ENCODE measurements at regions not wholly inside any gene's neighbourhood (a gene's known extent, or its start where the extent isn't known, plus 50 kb on each side); places are given as distances from the start of the nearest gene placed in this dataset.

GRCh38 chr11:116071241-116071640, 567.0 kb upstream of the CADM1 start:
- Histone ChIP-seq H3K27me3 (replicated peaks; ENCODE audit: control insufficient read depth, insufficient read depth, low read length) (peaks cover 4% of the 10 kb centered on the region; the same call in 1 of the 2 replicates), H3K4me3 (ENCODE audit: low read depth, low read length) (no peak overlapping the region), H3K4me1 (peaks cover 12% of the 10 kb centered on the region), H3K9me3 (no peaks in the 10 kb centered on the region), H3K36me3 (ENCODE audit: control insufficient read depth, insufficient read depth, low read length) (no peaks in the 10 kb centered on the region)
- DNase-seq: no peak
- no TSS peak for BruUV-seq (replicated peaks)
- no peak overlapping the region for H3K4me3 Mint-ChIP-seq (ENCODE audit: unreplicated experiment)
- no peak for TF ChIP-seq CTCF (IDR thresholded peaks at IDR 0.05; ENCODE audit: insufficient read depth in 1 of 2, low read depth in 1 of 2, low read length in 1 of 2, severe bottlenecking in 1 of 2, unreplicated experiment in 1 of 2)
- no peak overlapping the region for H3K27ac Mint-ChIP-seq (ENCODE audit: unreplicated experiment)
- intact Hi-C loops (cut with micrococcal nuclease; ENCODE audit: unreplicated experiment): no loop called here
- no peaks in the 10 kb centered on the region for H3K9me3 Mint-ChIP-seq (ENCODE audit: unreplicated experiment)
- H3K36me3 Mint-ChIP-seq (ENCODE audit: insufficient read depth, unreplicated experiment): no peaks in the 10 kb centered on the region
- ChIA-PET CTCF (no interaction called here), POLR2A (no interaction called here)
- H3K4me1 Mint-ChIP-seq (ENCODE audit: low read depth, unreplicated experiment): no peaks in the 10 kb centered on the region
- peaks cover 21% of the 10 kb centered on the region for H3K27me3 Mint-ChIP-seq (ENCODE audit: insufficient read depth, unreplicated experiment)

GRCh38 chr11:116070520-116070919, 566.3 kb upstream of the CADM1 start:
- Mint-ChIP-seq H3K27ac (ENCODE audit: unreplicated experiment) (no peak overlapping the region), H3K4me3 (ENCODE audit: unreplicated experiment) (no peak overlapping the region), H3K4me1 (ENCODE audit: low read depth, unreplicated experiment) (no peaks in the 10 kb centered on the region), H3K27me3 (ENCODE audit: insufficient read depth, unreplicated experiment) (peaks cover 22% of the 10 kb centered on the region), H3K9me3 (ENCODE audit: unreplicated experiment) (no peaks in the 10 kb centered on the region), H3K36me3 (ENCODE audit: insufficient read depth, unreplicated experiment) (no peaks in the 10 kb centered on the region)
- no TSS peak for BruUV-seq (replicated peaks)
- no peaks in the 10 kb centered on the region for H3K9me3 ChIP-seq
- TF ChIP-seq CTCF (IDR thresholded peaks at IDR 0.05; ENCODE audit: insufficient read depth in 1 of 2, low read depth in 1 of 2, low read length in 1 of 2, severe bottlenecking in 1 of 2, unreplicated experiment in 1 of 2): no peak
- no peak overlapping the region for H3K4me3 ChIP-seq (ENCODE audit: low read depth, low read length)
- ChIA-PET CTCF (no interaction called here), POLR2A (no interaction called here)
- intact Hi-C loops (cut with micrococcal nuclease; ENCODE audit: unreplicated experiment): no loop called here
- H3K27me3 ChIP-seq (replicated peaks; ENCODE audit: control insufficient read depth, insufficient read depth, low read length): peaks cover 4% of the 10 kb centered on the region; the same call in 1 of the 2 replicates
- no peaks in the 10 kb centered on the region for H3K36me3 ChIP-seq (ENCODE audit: control insufficient read depth, insufficient read depth, low read length)
- DNase-seq: no peak
- H3K4me1 ChIP-seq: peaks cover 12% of the 10 kb centered on the region

DNA sequence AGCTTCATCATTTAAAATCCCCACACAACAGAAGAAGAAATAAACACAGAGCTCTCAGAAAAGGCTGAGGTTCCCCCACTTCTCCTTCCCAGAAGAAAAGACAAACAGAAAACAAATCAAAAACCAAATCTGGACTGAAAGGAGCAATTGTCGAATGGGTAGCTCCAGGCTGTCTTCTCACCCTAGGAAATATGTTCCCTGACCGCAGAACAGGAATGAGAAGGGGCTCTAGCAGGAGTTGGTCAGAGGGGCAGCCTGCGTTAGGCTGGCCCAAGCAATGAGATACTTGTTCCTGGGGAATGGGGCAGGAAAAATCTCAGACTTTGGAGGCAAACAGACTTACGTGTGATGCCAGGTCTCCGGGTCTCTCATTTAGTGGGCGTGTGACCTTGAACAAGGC, 562.6 kb upstream of the CADM1 start:
- no peak overlapping the region for H3K4me3 ChIP-seq (ENCODE audit: low read depth, low read length)

More for the DNA sequence above, 562.6 kb upstream of the CADM1 start:
- no peak for DNase-seq
- intact Hi-C loops (cut with micrococcal nuclease; ENCODE audit: unreplicated experiment): no loop called here
- H3K27ac Mint-ChIP-seq (ENCODE audit: unreplicated experiment): no peak overlapping the region
- no peak for TF ChIP-seq CTCF (IDR thresholded peaks at IDR 0.05; ENCODE audit: insufficient read depth in 1 of 2, low read depth in 1 of 2, low read length in 1 of 2, severe bottlenecking in 1 of 2, unreplicated experiment in 1 of 2)
- ChIA-PET CTCF (no interaction called here), POLR2A (no interaction called here)
- H3K4me3 Mint-ChIP-seq (ENCODE audit: unreplicated experiment): no peak overlapping the region
- no peaks in the 10 kb centered on the region for H3K36me3 Mint-ChIP-seq (ENCODE audit: insufficient read depth, unreplicated experiment)
- no peaks in the 10 kb centered on the region for H3K9me3 Mint-ChIP-seq (ENCODE audit: unreplicated experiment)
- H3K36me3 ChIP-seq (ENCODE audit: control insufficient read depth, insufficient read depth, low read length): no peaks in the 10 kb centered on the region
- peaks cover 15% of the 10 kb centered on the region for H3K27me3 Mint-ChIP-seq (ENCODE audit: insufficient read depth, unreplicated experiment)
- no TSS peak for BruUV-seq (replicated peaks)
- H3K4me1 Mint-ChIP-seq (ENCODE audit: low read depth, unreplicated experiment): no peaks in the 10 kb centered on the region
- no peaks in the 10 kb centered on the region for H3K9me3 ChIP-seq
- H3K27me3 ChIP-seq (replicated peaks; ENCODE audit: control insufficient read depth, insufficient read depth, low read length): no peaks in the 10 kb centered on the region; the same call in 1 of the 2 replicates
- H3K4me1 ChIP-seq: no peaks in the 10 kb centered on the region

Data from Caco-2 (cell line).